ENCODE measurements at regions not wholly inside any gene's neighbourhood (a gene's known extent, or its start where the extent isn't known, plus 50 kb on each side); places are given as distances from the start of the nearest gene placed in this dataset.

DNA sequence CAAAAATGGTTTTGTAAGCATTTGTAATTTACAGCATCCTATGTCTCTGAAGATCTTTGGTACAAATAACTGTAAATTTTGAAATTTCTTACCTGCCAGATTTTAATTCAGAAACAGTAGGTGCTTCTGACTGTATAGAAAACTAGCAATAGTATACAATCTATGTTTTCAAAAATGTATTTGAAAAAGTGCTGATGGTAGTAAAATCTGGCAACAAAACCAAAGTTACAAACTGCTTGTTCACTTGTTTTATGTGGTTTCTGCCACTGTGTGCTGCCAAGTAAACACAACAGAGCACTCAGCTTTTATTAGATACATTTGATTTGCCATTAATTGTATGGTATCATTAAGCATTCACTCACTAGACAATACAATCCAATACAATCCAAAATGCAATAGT is 206.1 kb downstream of the CPE start:
- intact Hi-C loops (cut with DNase I, micrococcal nuclease) = no loop called here
- Histone ChIP-seq H3K27ac (ENCODE audit: low read depth in 1 of 2, low read length in 2 of 2) (no peak overlapping the region), H3K4me3 (ENCODE audit: low read length) (no peak overlapping the region), H3K36me3 (ENCODE audit: insufficient read depth, low read length) (no peaks in the 10 kb centered on the region), H3K4me1 (ENCODE audit: insufficient read depth, low read length) (no peaks in the 10 kb centered on the region), H3K9me3 (ENCODE audit: control insufficient read depth in 1 of 2, insufficient read depth in 1 of 2, low read length in 2 of 2) (no peaks in the 10 kb centered on the region), H3K27me3 (ENCODE audit: control insufficient read depth in 1 of 2, insufficient read depth in 2 of 2, low read length in 2 of 2) (no peaks in the 10 kb centered on the region)
- Mint-ChIP-seq H3K4me3 (no peak overlapping the region), H3K4me1 (ENCODE audit: low read depth) (no peaks in the 10 kb centered on the region), H3K27me3 (no peaks in the 10 kb centered on the region), H3K27ac (no peak overlapping the region), H3K36me3 (ENCODE audit: low read depth) (no peaks in the 10 kb centered on the region), H3K9me3 (peaks cover 4% of the 10 kb centered on the region)
- TF ChIP-seq, protein P1, sequence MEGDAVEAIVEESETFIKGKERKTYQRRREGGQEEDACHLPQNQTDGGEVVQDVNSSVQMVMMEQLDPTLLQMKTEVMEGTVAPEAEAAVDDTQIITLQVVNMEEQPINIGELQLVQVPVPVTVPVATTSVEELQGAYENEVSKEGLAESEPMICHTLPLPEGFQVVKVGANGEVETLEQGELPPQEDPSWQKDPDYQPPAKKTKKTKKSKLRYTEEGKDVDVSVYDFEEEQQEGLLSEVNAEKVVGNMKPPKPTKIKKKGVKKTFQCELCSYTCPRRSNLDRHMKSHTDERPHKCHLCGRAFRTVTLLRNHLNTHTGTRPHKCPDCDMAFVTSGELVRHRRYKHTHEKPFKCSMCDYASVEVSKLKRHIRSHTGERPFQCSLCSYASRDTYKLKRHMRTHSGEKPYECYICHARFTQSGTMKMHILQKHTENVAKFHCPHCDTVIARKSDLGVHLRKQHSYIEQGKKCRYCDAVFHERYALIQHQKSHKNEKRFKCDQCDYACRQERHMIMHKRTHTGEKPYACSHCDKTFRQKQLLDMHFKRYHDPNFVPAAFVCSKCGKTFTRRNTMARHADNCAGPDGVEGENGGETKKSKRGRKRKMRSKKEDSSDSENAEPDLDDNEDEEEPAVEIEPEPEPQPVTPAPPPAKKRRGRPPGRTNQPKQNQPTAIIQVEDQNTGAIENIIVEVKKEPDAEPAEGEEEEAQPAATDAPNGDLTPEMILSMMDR (IDR thresholded peaks at IDR 0.05) = no peak
- ATAC-seq (ENCODE audit: poor library complexity) (no peak), DNase-seq (no peak)
- CTCF ChIA-PET = no interaction called here
- POLR2A ChIA-PET = no interaction called here

DNA sequence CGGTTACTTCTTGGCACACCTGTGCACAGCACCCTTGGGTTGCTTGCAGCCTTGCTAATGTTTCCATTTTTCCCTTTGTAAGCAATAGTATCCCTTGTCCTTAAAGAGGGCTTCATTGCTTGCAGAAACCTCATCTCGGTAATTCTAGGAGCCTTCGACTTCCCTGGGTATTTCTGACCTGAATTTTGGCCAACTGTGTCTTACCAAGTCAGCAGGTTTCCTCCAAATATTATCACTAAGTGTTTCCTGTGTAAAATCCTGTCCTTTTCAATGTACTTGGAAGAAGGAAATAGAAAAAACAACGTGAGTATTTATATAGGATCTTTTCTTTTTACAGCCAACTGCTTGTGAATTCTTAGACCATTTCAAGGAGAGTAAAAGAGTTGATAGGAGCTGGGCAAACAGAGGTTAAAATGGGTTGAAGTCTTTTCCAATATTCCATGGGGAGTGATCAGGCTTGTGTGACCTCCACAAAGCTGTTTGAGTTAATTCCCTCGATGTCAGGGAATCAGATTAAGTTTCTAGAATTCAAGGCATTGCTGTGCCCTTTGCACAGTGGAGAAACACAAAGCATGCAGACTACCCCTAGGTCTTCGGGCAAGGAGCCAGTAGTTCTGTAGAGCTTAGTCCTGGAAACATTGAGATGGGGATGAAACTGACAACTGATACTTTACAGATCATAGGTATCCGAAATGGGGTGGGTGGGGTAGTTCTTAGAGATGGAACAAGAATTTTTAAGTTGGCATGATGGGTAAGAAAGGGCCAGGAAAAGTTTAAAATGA is 209.9 kb downstream of the CPE start:
- CTCF ChIA-PET = no interaction called here
- TF ChIP-seq, protein P1 (IDR thresholded peaks at IDR 0.05) = no peak
- intact Hi-C loops (cut with DNase I, micrococcal nuclease) = no loop called here
- H3K4me1 Mint-ChIP-seq (ENCODE audit: low read depth) = no peaks in the 10 kb centered on the region
- POLR2A ChIA-PET = no interaction called here
- H3K4me3 ChIP-seq (ENCODE audit: low read length) = no peak overlapping the region
- H3K27me3 Mint-ChIP-seq = no peaks in the 10 kb centered on the region
- DNase-seq = no peak
- no peaks in the 10 kb centered on the region for H3K36me3 Mint-ChIP-seq (ENCODE audit: low read depth)
- no peak for ATAC-seq (ENCODE audit: poor library complexity)
- no peak overlapping the region for H3K27ac ChIP-seq (ENCODE audit: low read depth in 1 of 2, low read length in 2 of 2)
- no peaks in the 10 kb centered on the region for H3K36me3 ChIP-seq (ENCODE audit: insufficient read depth, low read length)
- H3K4me3 Mint-ChIP-seq = no peak overlapping the region
- no peaks in the 10 kb centered on the region for H3K27me3 ChIP-seq (ENCODE audit: control insufficient read depth in 1 of 2, insufficient read depth in 2 of 2, low read length in 2 of 2)
- H3K4me1 ChIP-seq (ENCODE audit: insufficient read depth, low read length) = no peaks in the 10 kb centered on the region
- no peaks in the 10 kb centered on the region for H3K9me3 ChIP-seq (ENCODE audit: control insufficient read depth in 1 of 2, insufficient read depth in 1 of 2, low read length in 2 of 2)
- no peak overlapping the region for H3K27ac Mint-ChIP-seq
- peaks cover 4% of the 10 kb centered on the region for H3K9me3 Mint-ChIP-seq

DNA sequence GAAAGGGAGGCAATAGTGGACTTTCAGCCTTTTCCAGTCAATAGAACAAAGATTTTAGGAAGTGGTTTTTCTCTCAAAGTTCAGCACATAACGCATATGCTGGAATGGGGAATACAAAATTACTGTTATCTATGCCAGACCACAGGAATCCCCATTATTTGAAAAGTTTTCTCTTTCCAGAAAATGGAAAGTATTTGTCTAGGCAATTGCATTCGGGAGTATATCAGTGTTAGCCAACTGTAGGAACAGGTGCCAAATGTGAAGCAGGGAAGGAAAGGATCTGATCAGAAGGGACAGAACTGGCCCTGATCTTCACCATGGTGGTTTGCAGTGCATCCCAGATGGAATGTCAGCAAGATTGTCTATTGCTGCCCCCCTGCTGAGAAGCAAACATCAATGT is 213.6 kb downstream of the CPE start:
- TF ChIP-seq, protein P1 (IDR thresholded peaks at IDR 0.05) = no peak
- no peaks in the 10 kb centered on the region for H3K36me3 ChIP-seq (ENCODE audit: insufficient read depth, low read length)
- no peaks in the 10 kb centered on the region for H3K9me3 ChIP-seq (ENCODE audit: control insufficient read depth in 1 of 2, insufficient read depth in 1 of 2, low read length in 2 of 2)
- ChIA-PET POLR2A (no interaction called here), CTCF (no interaction called here)
- H3K4me1 Mint-ChIP-seq (ENCODE audit: low read depth) = no peaks in the 10 kb centered on the region
- no peak overlapping the region for H3K27ac ChIP-seq (ENCODE audit: low read depth in 1 of 2, low read length in 2 of 2)
- H3K4me3 Mint-ChIP-seq = no peak overlapping the region
- no peaks in the 10 kb centered on the region for H3K4me1 ChIP-seq (ENCODE audit: insufficient read depth, low read length)
- ATAC-seq (ENCODE audit: poor library complexity) (no peak), DNase-seq (no peak)
- H3K36me3 Mint-ChIP-seq (ENCODE audit: low read depth) = no peaks in the 10 kb centered on the region
- no peak overlapping the region for H3K4me3 ChIP-seq (ENCODE audit: low read length)
- intact Hi-C loops (cut with DNase I, micrococcal nuclease) = no loop called here
- H3K27me3 Mint-ChIP-seq = no peaks in the 10 kb centered on the region
- H3K9me3 Mint-ChIP-seq = peaks cover 4% of the 10 kb centered on the region
- H3K27ac Mint-ChIP-seq = no peak overlapping the region
- H3K27me3 ChIP-seq (ENCODE audit: control insufficient read depth in 1 of 2, insufficient read depth in 2 of 2, low read length in 2 of 2) = no peaks in the 10 kb centered on the region
